Heart left ventricle (tissue), 13 donors: ENCODE measurements at regions not wholly inside any gene's neighbourhood (a gene's known extent, or its start where the extent isn't known, plus 50 kb on each side); places are given as distances from the start of the nearest gene placed in this dataset.

Experiments used
- CTCF ChIP-seq, 12 donors: fragments of 200-600 bp; sonication (generic) in 4 of 12; IDR thresholded peaks; one replicate each; pipeline versions ENCODE4 v1.5.0 to v1.8.0; 2018 to 2022; ENCODE audit warnings: antibody characterized with exemption in 12 of 12, mild to moderate bottlenecking in 5 of 12
- POLR2A ChIP-seq, 2 donors: fragments of 450-650 bp; IDR thresholded peaks; one replicate each; pipeline ENCODE4 v1.6.1; 2017; ENCODE audit warnings: antibody characterized with exemption in 2 of 2, mild to moderate bottlenecking in 2 of 2, moderate library complexity in 2 of 2
- donor health status: ischemic (EF 13 %, LVEDD 7.1; RV severe dilation, severe dysfunction).
- donor health status: DM: no; HTN: yes; CAD: no.
- donor health status: DM: no; HTN: no; CAD: no.
- donor health status: ischemic (EF 25% LVEDD 6.9; RV normal size, moderate dysfunction).
- donor health status: ischemic (EF 25% LVEDD 5.7; RV mildly dilated, moderate dysfunction).
- donor health status: ischemic (EF 35%, LVEDD 5.7; RV mildly dilated, moderate dysfunction).
- donor health status: nonischemic (EF 11% LVEDD 7.7; RV severe dilation, severe dysfunction).
- donor health status: DM: yes; HTN: yes; CAD: no.
- donor health status: PGD.
- donor health status: ischemic (EF 29% LVEDD 5.4; RV normal size, mild dysfunction).
- donor health status: nonischemic (EF 23%, LVEDD 6.1; RV moderate dilation, normal function).

GRCh38 chr6:80460257-80460865 lies 353.9 kb downstream of the BCKDHB start:
- no peak for TF ChIP-seq POLR2A (IDR thresholded peaks at IDR 0.05)
- no peak for TF ChIP-seq CTCF (IDR thresholded peaks at IDR 0.05)
